ENCODE measurements at regions not wholly inside any gene's neighbourhood (a gene's known extent, or its start where the extent isn't known, plus 50 kb on each side); places are given as distances from the start of the nearest gene placed in this dataset.

DNA sequence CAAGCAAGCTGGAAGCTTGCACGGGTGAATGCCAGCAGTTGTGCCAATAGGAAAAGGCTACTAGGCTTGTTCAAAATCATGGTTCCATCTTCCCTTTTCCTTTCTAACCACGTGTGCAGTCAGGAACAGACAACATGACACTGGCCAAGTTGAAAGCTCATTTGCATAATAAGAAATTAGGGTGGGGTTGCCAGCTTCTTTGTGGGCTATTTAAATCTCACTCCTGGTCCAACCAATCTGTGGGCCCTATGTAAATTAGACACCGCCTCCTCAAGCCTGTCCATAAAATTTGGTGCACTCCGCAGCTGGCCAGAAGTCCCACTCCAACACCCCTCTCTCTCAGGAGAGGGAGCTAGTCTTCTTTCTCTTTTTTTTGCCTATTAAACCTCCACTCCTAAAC lies 1948.4 kb upstream of the PIK3C3 start:
- Histone ChIP-seq H3K4me3 (ENCODE audit: low read depth, low read length) (no peak overlapping the region), H3K27me3 (ENCODE audit: control insufficient read depth, insufficient read depth, low read length) (no peaks in the 10 kb centered on the region), H3K36me3 (ENCODE audit: control insufficient read depth, insufficient read depth, low read length) (no peaks in the 10 kb centered on the region)
- DNase-seq (ENCODE audit: low read depth) = no peak
- TF ChIP-seq, protein P1, sequence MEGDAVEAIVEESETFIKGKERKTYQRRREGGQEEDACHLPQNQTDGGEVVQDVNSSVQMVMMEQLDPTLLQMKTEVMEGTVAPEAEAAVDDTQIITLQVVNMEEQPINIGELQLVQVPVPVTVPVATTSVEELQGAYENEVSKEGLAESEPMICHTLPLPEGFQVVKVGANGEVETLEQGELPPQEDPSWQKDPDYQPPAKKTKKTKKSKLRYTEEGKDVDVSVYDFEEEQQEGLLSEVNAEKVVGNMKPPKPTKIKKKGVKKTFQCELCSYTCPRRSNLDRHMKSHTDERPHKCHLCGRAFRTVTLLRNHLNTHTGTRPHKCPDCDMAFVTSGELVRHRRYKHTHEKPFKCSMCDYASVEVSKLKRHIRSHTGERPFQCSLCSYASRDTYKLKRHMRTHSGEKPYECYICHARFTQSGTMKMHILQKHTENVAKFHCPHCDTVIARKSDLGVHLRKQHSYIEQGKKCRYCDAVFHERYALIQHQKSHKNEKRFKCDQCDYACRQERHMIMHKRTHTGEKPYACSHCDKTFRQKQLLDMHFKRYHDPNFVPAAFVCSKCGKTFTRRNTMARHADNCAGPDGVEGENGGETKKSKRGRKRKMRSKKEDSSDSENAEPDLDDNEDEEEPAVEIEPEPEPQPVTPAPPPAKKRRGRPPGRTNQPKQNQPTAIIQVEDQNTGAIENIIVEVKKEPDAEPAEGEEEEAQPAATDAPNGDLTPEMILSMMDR (IDR thresholded peaks at IDR 0.05; ENCODE audit: insufficient read depth, low read length, poor library complexity, severe bottlenecking) = no peak

DNA sequence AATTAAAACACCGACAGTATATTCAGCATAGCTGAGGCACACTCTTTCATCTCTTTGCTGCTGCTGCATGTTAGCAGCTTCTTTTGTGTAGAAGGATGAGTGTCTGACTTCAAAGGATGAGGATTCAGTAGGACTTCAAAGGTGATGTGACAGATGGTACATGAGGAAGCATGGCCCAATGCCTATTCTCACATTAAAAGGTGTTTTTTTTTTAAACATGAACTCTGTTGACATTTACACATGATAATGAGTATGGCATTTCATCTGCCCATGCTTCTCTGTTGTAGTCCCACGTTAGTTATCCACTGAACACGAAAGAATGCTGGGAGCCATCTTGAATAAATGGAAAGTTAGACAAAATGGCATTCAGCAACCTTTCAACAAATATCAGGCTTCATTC lies 1950.8 kb upstream of the PIK3C3 start:
- H3K27me3 ChIP-seq (ENCODE audit: control insufficient read depth, insufficient read depth, low read length) = no peaks in the 10 kb centered on the region

DNA sequence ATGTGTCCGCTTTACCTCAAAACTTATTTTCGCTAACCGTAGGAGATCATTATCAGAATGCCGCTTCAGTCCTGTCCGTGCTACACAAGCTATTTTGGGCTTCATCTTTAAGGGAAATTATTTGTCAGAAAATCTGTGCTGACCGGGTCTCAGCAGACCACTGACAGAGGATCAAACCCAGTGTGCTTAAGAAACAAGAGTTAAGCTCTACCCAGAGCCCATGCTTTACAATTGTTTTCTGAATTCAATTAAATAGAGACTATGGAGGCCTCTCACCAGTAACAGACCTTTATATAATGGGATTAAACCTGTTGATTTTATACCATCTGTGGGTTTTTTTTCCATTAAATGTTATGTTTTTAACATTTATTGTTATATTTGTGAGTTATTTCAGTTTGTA lies 1956.7 kb upstream of the PIK3C3 start:
- Histone ChIP-seq H3K27me3 (ENCODE audit: control insufficient read depth, insufficient read depth, low read length) (no peaks in the 10 kb centered on the region), H3K36me3 (ENCODE audit: control insufficient read depth, insufficient read depth, low read length) (no peaks in the 10 kb centered on the region), H3K4me3 (ENCODE audit: low read depth, low read length) (no peak overlapping the region)
- TF ChIP-seq, protein P1 (IDR thresholded peaks at IDR 0.05; ENCODE audit: insufficient read depth, low read length, poor library complexity, severe bottlenecking) = no peak
- DNase-seq (ENCODE audit: low read depth) = no peak

More for the DNA sequence above, 1950.8 kb upstream of the PIK3C3 start:
- TF ChIP-seq, protein P1 (IDR thresholded peaks at IDR 0.05; ENCODE audit: insufficient read depth, low read length, poor library complexity, severe bottlenecking) = no peak
- DNase-seq (ENCODE audit: low read depth) = no peak
- Histone ChIP-seq H3K4me3 (ENCODE audit: low read depth, low read length) (no peak overlapping the region), H3K36me3 (ENCODE audit: control insufficient read depth, insufficient read depth, low read length) (no peaks in the 10 kb centered on the region)

DNA sequence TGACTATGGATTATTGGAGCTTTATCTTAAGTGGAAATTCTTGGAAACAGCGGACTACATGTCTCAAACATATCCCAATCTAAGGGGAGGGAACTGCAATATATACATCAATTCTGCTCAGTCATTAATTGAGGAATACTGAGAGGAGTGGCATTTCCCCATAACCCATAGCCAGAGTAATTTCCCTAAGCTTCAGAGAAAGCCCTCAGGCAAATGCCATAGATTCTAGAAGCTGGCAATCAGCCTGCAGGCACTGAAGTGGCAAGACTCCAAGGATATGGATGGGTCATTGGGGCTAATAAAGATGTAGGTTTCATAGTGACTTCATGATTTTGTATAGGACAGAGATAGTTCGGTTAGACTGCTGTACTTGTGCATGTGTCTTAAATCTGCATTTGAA lies 1960.5 kb upstream of the PIK3C3 start:
- no peaks in the 10 kb centered on the region for H3K36me3 ChIP-seq (ENCODE audit: control insufficient read depth, insufficient read depth, low read length)
- no peaks in the 10 kb centered on the region for H3K27me3 ChIP-seq (ENCODE audit: control insufficient read depth, insufficient read depth, low read length)
- no peak overlapping the region for H3K4me3 ChIP-seq (ENCODE audit: low read depth, low read length)
- DNase-seq (ENCODE audit: low read depth) = no peak
- TF ChIP-seq, protein P1 (IDR thresholded peaks at IDR 0.05; ENCODE audit: insufficient read depth, low read length, poor library complexity, severe bottlenecking) = no peak

DNA sequence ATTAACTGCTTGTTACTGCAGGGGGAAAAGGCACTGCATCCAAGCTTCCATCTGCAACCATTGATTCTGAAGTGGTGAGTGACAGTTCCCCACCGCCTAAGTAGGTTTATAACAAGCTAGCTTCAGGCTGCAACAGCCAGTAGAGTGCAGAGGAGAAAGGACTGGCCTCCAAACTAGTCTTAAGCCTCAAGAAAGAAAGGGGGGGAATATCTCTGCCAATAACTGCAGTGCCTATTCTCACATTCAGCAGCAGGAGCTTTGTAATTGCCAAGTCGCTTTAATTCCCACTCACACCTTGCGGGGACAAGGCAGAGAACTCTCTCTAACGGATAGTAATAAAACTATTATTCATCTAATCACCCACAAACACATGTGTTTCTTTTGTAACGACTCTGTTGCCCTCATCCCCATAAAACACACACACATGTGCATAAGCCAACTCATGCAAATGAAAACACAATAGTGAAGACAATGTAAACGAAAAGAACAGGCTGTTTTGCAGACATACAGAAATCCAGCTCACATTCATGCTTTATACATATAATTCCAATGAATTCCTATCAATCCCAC lies 1963.3 kb upstream of the PIK3C3 start:
- H3K36me3 ChIP-seq (ENCODE audit: control insufficient read depth, insufficient read depth, low read length) = no peaks in the 10 kb centered on the region
- TF ChIP-seq, protein P1 (IDR thresholded peaks at IDR 0.05; ENCODE audit: insufficient read depth, low read length, poor library complexity, severe bottlenecking) = no peak
- H3K4me3 ChIP-seq (ENCODE audit: low read depth, low read length) = no peak overlapping the region

DNA sequence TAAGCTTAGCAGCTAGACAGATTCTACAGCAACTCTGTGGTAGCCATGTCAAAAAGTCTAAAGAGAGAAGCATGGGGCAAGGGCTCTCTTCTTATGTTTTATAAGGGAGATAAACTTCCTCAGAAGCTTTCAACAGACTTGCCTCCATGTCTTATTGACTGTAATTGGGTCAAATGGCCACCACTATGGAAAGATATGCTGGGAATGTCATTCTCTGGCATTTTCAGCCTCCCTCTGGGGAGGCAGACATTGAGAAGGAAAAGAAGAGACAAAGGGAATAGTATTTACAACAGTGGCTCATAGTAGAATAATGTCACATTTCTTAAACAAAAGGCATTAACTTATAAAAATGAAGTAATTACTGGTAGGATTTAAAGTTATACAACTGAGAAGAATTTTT lies 1964.5 kb upstream of the PIK3C3 start:
- Histone ChIP-seq H3K27me3 (ENCODE audit: control insufficient read depth, insufficient read depth, low read length) (no peaks in the 10 kb centered on the region), H3K4me3 (ENCODE audit: low read depth, low read length) (no peak overlapping the region), H3K36me3 (ENCODE audit: control insufficient read depth, insufficient read depth, low read length) (no peaks in the 10 kb centered on the region)
- DNase-seq (ENCODE audit: low read depth) = no peak
- TF ChIP-seq, protein P1 (IDR thresholded peaks at IDR 0.05; ENCODE audit: insufficient read depth, low read length, poor library complexity, severe bottlenecking) = no peak

More for the DNA sequence above, 1963.3 kb upstream of the PIK3C3 start:
- no peak for DNase-seq (ENCODE audit: low read depth)
- H3K27me3 ChIP-seq (ENCODE audit: control insufficient read depth, insufficient read depth, low read length) = no peaks in the 10 kb centered on the region

All from kidney epithelial cell (primary cell).